GM19099 (cell line): ENCODE measurements at regions not wholly inside any gene's neighbourhood (a gene's known extent, or its start where the extent isn't known, plus 50 kb on each side); places are given as distances from the start of the nearest gene placed in this dataset.

Source experiments
- POLR2A ChIP-seq: IDR thresholded peaks from 3 replicates; pipeline ENCODE4 v1.6.1; 2011; ENCODE audit warnings: low read depth; ENCODE audit not compliant: insufficient read length; ENCODE audit errors: extremely low read depth

- TF ChIP-seq POLR2A, result no peak
Measured at GRCh38 chr5:167598166-167598565, 693.3 kb upstream of the WWC1 start.

DNA sequence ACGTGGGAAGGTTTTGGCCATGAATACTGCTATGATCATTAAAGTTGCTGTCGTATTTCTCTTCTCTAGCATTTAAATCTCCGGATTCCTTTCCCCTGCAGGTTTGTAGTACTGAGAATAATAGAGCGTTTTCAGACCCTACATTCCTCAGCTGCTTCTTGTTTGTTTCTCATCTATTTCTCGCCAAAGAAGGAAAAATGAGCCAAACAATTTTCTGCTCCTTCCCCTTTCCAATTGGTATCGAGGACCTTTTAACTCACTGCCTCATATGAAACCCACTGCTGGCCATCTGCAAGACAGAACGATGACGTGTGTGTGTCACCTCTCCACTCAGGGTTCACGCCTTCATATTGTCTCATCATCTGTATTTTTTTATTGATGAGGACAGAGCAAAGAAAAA, 689.4 kb upstream of the WWC1 start:
- no peak for TF ChIP-seq POLR2A

DNA sequence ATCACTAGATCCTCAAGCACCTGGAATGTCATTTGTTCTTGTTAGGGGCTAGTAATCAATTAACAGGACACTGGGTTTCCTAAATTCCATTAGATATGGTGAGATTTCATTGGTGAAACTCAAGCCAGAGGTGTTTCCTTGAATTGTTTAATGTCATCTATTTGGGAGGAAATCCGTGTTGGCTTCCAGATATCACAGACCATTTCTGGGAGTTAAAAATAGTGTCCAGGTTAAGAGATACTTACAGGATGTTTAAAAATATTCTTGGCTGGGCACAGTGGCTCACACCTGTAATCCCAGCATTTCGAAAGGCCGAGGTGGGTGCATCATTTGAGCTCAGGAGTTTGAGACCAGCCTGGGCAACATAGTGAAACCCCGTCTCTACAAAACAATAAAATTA, 688.3 kb upstream of the WWC1 start:
- no peak for TF ChIP-seq POLR2A

DNA sequence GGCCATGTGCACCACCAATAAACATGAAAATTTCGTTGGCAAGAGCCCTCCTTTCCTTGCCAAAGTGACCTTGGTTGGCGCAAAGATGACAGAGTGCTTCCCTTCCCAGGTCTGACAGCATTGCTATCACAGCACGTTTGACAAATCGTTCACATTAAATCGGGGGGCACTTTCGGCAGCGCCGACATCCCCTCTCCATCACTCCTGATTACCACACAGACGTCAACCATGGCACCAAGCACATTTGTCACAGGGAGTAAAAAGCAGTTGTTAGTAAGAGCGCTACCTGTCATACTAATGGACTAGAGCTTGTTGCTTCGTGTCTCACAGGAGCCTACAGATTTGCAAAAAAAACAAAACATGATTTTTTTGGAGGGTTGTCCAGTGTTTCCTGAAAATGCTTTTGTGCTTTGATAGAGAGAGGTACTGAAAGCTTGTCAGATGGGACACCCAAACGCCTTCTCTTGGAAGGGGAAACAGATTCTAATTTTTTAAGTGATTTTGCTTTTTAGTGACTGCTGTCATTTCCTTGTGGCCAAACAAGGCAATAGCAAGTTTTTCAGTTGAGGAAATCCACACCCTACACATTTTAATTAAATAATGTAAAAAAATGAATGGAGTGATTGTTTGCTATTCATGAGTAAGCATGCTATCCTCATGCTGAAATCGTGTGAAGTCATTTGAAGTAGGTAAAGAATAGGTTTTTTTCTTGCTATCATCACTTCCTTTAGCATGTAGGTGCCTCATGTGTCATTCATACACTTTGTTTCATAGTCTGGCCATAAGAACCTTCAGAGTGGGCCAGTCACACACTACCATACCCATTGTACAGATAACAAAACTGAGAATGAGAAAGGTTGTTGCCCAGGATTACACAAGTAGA, 682.8 kb upstream of the WWC1 start:
- TF ChIP-seq POLR2A, result no peak

GRCh38 chr5:167614294-167615021, 677.0 kb upstream of the WWC1 start:
- no peak for TF ChIP-seq POLR2A

DNA sequence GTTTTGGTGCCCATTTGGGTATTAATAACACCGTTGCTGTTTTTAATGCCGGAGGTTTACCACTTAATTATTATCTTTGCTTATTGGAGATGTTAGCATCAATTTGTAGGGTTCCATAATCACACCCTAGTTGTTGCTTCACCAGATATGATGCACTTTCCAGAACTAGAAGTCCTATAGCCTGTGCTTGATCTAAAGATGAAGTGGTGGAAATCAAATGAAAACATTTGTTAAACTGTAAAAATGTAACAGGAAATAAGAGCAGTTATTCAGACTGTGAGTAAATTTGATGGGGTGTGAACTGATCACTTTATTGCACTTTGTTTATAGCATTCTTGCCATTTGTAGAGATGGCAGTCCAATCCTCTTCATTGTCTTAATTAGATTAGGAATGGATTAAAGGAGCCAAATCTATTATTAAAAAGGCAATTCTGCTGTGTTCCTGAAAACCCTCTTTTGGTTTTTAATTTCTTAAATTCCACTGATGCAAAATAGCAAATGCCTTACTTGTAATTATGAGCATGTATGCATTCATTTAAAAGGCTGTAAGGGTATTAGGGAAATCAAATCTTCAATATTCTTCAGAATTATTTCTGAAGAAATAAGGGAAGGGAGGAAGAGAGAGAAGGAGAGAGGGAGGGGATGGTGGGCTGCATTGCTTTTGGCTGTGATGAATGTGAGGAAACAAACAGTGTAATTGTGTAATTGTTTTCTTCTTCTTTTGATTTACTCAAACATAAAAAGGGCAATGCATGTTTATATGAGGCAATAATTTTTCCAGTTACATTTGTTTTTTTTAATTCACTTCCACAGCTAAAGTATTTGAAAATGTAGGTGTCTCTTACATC, 675.2 kb upstream of the WWC1 start:
- TF ChIP-seq POLR2A, result no peak

DNA sequence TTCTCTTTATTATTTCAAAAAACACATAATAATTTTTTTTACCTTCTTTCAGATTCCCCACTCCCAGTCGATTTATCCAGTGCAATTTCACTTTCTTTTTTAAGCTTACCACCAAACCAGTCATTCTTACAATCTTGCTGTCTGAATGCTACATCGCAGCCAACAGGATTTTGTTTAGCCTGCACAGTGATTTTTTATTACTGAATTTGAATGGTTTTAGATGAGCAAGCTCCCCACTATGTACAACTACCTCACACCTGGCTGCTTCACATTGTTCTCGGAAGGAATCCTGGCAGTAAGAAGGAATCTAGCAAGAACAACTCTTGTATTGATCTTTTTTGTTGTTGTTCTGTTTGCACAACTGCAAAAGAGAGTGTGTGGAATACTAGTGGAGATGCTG, 668.1 kb upstream of the WWC1 start:
- TF ChIP-seq POLR2A, result no peak

GRCh38 chr5:167624053-167624452, 667.4 kb upstream of the WWC1 start:
- no peak for TF ChIP-seq POLR2A

- no peak for TF ChIP-seq POLR2A
Measured at GRCh38 chr5:167626341-167627123, 664.9 kb upstream of the WWC1 start.

DNA sequence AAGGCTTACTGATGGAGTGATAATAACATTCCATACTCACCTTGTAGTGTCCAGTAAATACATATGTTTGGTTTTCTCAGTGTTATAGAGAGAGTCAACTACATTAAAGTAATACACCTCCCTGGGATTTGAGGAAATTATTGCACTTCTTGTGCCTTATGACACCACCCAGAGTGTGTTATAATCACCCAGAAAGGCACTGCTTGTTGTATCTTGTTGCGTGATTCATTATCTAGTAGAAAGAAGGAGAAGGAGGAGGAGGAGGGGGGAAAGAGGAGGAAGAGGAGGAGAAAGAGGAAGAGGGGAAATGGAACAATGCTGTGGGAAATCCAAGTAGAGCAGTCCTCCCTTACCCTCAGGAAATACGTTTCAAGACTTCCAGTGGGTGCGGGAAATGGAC, 661.8 kb upstream of the WWC1 start:
- TF ChIP-seq POLR2A, result no peak

DNA sequence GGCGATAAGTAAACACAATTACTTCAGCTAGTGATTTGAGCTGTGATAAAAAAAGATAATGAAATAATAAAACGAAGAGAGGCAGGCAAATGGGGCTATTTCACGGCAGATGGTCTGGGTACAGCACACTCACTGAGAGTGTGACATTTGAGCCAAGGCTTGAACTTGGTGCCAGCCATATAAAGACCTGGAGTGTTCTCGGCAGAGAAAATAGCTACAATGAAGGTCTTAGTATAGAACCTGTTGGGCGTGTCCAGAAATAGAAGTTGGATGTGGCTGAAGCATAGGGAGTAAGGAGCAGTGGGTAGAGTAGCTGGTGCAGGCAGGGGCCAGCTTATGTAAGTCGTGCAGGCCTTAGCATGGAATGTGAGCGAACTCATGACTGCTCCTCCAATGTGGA, 660.3 kb upstream of the WWC1 start:
- TF ChIP-seq POLR2A, result no peak

GRCh38 chr5:167633114-167633513, 658.3 kb upstream of the WWC1 start:
- TF ChIP-seq POLR2A, result no peak

- TF ChIP-seq POLR2A, result no peak
Measured at GRCh38 chr5:167633931-167634341, 657.5 kb upstream of the WWC1 start.

DNA sequence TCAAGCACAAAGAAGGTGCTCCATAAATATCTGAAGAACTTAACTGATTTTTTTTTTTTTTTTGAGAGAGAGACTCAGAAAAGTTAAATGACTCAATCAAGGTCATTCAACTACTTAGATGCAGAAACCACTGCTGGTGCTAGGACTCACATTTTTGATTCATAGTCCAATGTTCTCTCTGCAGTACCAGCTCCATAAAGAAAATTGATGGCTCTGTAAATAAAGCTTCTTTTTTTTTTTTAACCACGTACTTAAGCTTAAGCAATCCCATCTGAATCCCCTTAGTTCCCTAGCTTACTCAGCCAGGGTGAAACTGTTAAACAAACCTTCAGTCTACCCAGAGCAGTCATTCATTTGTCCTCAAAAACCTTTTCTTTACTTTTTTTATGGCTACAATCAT, 657.0 kb upstream of the WWC1 start:
- no peak for TF ChIP-seq POLR2A

GRCh38 chr5:167638816-167639215, 652.6 kb upstream of the WWC1 start:
- no peak for TF ChIP-seq POLR2A

DNA sequence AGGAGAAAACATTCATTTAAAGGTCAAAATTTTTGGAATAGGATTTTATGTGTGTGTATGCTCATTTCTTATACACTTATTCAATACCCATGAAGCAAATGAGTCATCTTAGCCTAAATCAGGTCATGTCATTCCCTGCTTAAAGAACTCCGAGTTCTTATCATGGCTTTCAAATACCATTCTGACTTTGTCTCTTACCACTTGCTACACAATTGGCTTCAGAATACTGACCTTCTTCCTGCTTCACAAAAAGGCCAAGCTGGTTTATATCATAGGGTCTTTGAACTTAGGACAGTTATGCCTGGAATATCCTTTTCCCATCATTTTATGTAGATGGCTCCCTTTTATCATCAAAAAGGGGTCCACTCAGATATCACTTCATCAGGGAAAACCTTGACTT, 652.2 kb upstream of the WWC1 start:
- no peak for TF ChIP-seq POLR2A
